Colonic mucosa (tissue), 4 donors: ENCODE measurements at regions not wholly inside any gene's neighbourhood (a gene's known extent, or its start where the extent isn't known, plus 50 kb on each side); places are given as distances from the start of the nearest gene placed in this dataset.

Experiments used
- DNase-seq: peaks from one replicate; pipeline ENCODE4 v3.0.0-alpha.2; 2020
- H3K27ac ChIP-seq: fragments of 200-600 bp; one replicate; pipeline ENCODE4 v1.8.0; 2021
- H3K27me3 ChIP-seq: fragments of 200-600 bp; one replicate; pipeline ENCODE4 v1.8.0; 2021
- H3K36me3 ChIP-seq: fragments of 200-600 bp; one replicate; pipeline ENCODE4 v1.8.0; 2021
- H3K4me1 ChIP-seq: fragments of 200-600 bp; one replicate; pipeline ENCODE4 v1.8.0; 2021; ENCODE audit warnings: mild to moderate bottlenecking
- H3K4me3 ChIP-seq: fragments of 200-600 bp; one replicate; pipeline ENCODE4 v1.8.0; 2021
- H3K9ac ChIP-seq, 2 donors: one replicate each; pipeline ENCODE4 v1.7.0; 2013; ENCODE audit warnings: control low read depth in 2 of 2, low read depth in 2 of 2, low read length in 2 of 2
- H3K9me3 ChIP-seq: fragments of 200-600 bp; one replicate; pipeline ENCODE4 v1.8.0; 2021
- CTCF ChIP-seq: fragments of 200-600 bp; IDR thresholded peaks from one replicate; pipeline ENCODE4 v1.8.0; 2022; ENCODE audit warnings: antibody characterized with exemption, mild to moderate bottlenecking
- intact Hi-C: fragments of 100-400 bp; cut with DNase I; formaldehyde crosslinking; loops from one replicate; pipeline ENCODE4 v1.14.1; 2022
- donor health status: healthy.
- donor health status: DM: no; HTN: no; CAD: no.
- donor health status: DM: no; HTN: no; CAD: no.

DNA sequence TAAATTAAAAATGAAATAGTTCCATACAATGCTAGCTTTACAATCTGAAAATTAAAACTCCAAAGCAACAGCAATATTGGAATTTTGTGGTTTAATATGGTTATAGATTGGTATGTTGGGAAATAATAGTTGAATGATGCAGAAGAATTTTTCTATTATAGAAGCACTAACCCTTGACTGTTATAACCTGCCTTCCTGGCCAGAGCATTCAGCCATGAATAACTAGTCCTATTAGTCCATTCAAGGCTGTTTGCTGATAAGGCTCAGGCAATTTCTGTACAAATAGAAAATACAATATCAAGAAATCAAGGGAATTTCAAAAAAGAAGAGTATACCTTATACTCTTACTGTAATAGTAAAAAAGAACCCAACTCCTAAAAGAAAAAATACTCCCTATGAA is 101.6 kb upstream of the SP4 start:
- H3K4me1 ChIP-seq = no peaks in the 10 kb centered on the region
- no peaks in the 10 kb centered on the region for H3K9me3 ChIP-seq
- DNase-seq = no peak
- intact Hi-C loops = no loop called here
- no peak overlapping the region for H3K9ac ChIP-seq
- no peak for TF ChIP-seq CTCF
- H3K27me3 ChIP-seq = no peaks in the 10 kb centered on the region
- H3K36me3 ChIP-seq = no peaks in the 10 kb centered on the region
- H3K4me3 ChIP-seq = no peak overlapping the region
- H3K27ac ChIP-seq = no peak overlapping the region

- no peak for DNase-seq
- Histone ChIP-seq H3K27ac (no peak overlapping the region), H3K27me3 (no peaks in the 10 kb centered on the region), H3K36me3 (no peaks in the 10 kb centered on the region), H3K4me1 (no peaks in the 10 kb centered on the region), H3K4me3 (no peak overlapping the region), H3K9ac (no peak overlapping the region), H3K9me3 (no peaks in the 10 kb centered on the region)
- no peak for TF ChIP-seq CTCF
- intact Hi-C loops = no loop called here
Observed at GRCh38 chr7:21326921-21327320, 101.0 kb upstream of the SP4 start.

- DNase-seq = no peak
- Histone ChIP-seq H3K4me1 (no peaks in the 10 kb centered on the region), H3K4me3 (no peak overlapping the region), H3K9ac (no peak overlapping the region), H3K27ac (no peak overlapping the region), H3K27me3 (no peaks in the 10 kb centered on the region), H3K9me3 (no peaks in the 10 kb centered on the region), H3K36me3 (no peaks in the 10 kb centered on the region)
- no peak for TF ChIP-seq CTCF
- intact Hi-C loops = no loop called here
Observed at GRCh38 chr7:21327422-21328409, 100.2 kb upstream of the SP4 start.

DNA sequence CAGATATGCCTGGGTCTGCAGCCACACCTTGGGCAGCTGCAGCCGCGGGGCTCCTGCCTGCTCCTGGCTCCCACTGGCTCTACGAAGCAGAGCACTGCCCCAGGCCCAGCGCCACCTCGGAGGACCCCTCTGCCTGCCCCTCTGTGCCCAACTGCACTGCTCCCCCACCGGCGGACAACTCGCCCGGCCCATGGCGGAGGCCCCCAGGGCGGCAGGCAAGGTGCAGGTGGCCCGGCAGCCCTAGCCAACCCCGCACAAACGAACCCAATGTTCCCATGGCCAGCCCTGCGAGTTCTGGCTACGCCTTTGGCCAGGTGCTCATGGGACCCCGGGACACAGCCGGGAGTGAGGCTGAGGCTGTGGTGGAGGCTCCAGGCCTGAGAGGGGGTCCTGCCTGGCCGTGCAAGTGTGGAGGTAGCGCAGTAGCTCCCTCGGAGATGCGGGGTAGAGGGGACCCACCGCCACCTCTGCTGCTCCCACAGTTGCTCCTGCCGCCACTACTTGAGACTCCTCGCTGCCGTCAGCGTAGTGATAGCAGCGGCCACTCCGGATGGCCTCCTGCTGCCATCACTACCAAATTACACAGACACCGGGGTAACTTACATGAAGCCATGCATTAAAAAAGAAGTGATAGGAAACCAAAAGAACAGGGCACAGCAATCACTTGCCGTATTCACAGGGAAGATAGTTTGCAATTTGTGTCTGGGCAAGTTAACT is 97.3 kb upstream of the SP4 start:
- H3K9me3 ChIP-seq = no peaks in the 10 kb centered on the region
- intact Hi-C loops = no loop called here
- TF ChIP-seq CTCF = no peak
- no peaks in the 10 kb centered on the region for H3K4me1 ChIP-seq
- H3K4me3 ChIP-seq = no peak overlapping the region
- no peak overlapping the region for H3K27ac ChIP-seq
- no peak for DNase-seq
- H3K27me3 ChIP-seq = no peaks in the 10 kb centered on the region
- H3K9ac ChIP-seq = no peak overlapping the region
- H3K36me3 ChIP-seq = no peaks in the 10 kb centered on the region

DNA sequence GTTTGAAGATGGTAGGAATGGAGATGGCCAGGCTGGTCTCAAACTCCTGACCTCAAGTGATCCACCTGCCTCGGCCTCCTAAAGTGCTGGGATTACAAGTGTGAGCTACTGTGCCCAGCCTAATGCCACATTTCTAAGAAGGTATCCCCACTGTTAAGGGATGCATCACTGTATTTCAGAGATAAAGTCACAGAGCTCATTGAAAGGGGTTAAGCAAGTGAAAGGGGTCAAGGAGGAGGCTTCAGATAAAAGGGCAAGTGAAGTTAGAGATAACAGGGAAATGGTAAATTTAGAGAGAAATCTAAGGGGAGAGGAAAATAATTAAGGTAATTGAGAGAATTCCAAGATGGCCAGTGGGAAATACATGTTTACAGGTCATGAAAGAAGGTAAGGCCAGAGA is 93.0 kb upstream of the SP4 start:
- intact Hi-C loops = no loop called here
- Histone ChIP-seq H3K9ac (no peak overlapping the region), H3K27ac (no peak overlapping the region), H3K36me3 (no peaks in the 10 kb centered on the region), H3K4me1 (no peaks in the 10 kb centered on the region), H3K9me3 (no peaks in the 10 kb centered on the region), H3K4me3 (no peak overlapping the region), H3K27me3 (no peaks in the 10 kb centered on the region)
- TF ChIP-seq CTCF = no peak
- no peak for DNase-seq
